ENCODE measurements at regions not wholly inside any gene's neighbourhood (a gene's known extent, or its start where the extent isn't known, plus 50 kb on each side); places are given as distances from the start of the nearest gene placed in this dataset.
A peak's percentile ranks its signal among the peaks of the same experiment; 100 is the strongest.

DNA sequence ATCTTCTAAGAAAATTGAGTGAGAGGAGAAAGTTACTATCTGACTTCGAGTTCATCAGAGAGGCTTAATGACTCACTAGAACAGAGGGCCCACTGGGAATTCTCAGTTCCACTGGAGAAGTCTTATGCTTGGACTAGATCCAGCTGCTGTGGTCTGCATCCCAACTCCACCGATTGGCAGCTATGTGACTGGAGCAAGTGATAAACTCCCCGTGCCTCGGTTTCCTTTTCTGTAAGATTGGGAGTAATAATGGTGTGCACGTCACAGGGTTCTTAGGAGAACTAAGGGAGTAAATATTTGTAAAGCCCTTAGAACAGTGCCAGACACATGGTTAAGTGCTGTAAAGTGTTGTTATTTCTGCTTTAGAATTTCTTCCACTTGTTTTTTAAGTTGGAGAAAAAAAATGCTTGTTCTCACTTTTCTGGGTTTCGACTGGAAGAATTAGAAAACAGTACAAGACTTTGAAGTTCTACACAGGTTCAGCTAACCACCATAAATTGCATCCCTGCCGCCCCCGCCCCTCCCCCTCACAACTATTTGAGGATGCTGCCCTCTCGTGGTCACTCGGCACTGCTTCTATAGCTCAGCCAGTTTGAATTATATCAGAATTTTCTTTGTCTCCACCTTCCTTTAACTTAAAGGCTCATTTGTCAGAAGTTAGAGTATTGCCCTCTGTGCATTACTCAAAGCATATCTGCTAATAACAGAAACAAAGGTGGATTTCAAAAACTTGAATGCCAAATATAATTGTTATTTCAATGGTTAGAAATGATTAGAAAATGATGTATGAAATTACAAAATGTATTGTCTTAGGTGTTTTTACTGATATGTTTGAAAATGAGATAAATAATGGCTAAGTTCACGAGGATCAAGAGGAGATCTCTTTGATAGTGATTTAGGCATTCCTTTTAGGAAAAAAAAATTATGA lies 95.0 kb upstream of the IFNGR1 start:
- DNase-seq, result peak; percentile 70 to 80 (median 74)
- H3K9me3 ChIP-seq, result no peaks in the 10 kb centered on the region
- H3K36me3 ChIP-seq (replicated peaks in 1 of 2; ENCODE audit: insufficient read depth in 1 of 2, low read depth in 2 of 2), result no peaks in the 10 kb centered on the region
- H3K27me3 ChIP-seq, result no peaks in the 10 kb centered on the region
- WGBS, 2 donors, result 12 to 18% methylated on average over 11 of the region's 11 CpGs
- peaks cover 12% of the 10 kb centered on the region for H3K4me1 ChIP-seq
- ATAC-seq, result peak; percentile 84
- intact Hi-C loops (cut with DNase I), result no loop called here
- H3K4me3 ChIP-seq, result no peak overlapping the region
- no peak for TF ChIP-seq POLR2A (IDR thresholded peaks at IDR 0.05)
- TF ChIP-seq, protein P1, sequence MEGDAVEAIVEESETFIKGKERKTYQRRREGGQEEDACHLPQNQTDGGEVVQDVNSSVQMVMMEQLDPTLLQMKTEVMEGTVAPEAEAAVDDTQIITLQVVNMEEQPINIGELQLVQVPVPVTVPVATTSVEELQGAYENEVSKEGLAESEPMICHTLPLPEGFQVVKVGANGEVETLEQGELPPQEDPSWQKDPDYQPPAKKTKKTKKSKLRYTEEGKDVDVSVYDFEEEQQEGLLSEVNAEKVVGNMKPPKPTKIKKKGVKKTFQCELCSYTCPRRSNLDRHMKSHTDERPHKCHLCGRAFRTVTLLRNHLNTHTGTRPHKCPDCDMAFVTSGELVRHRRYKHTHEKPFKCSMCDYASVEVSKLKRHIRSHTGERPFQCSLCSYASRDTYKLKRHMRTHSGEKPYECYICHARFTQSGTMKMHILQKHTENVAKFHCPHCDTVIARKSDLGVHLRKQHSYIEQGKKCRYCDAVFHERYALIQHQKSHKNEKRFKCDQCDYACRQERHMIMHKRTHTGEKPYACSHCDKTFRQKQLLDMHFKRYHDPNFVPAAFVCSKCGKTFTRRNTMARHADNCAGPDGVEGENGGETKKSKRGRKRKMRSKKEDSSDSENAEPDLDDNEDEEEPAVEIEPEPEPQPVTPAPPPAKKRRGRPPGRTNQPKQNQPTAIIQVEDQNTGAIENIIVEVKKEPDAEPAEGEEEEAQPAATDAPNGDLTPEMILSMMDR (IDR thresholded peaks at IDR 0.05), result peak; percentile 67 to 87 (median 77)
- no peak overlapping the region for H3K27ac ChIP-seq

DNA sequence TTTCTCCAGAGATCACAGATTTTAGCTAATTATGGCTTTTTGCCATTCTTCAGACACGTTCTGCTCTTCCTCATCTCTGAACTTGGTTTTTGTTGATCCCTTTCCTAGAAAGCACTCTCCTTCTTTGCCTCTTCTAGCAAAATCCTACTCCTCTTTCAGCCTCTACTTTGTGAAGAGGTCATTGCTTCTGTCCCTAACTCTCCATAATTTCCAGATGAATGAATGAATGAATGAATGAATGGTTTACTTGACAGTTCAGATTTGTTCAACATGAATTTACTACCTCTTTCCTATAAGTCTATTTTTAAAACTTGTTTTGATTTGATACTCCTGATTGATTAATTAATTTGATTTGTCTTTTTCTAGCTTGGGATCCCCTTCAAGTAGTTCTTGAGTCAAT lies 94.0 kb upstream of the IFNGR1 start:
- Histone ChIP-seq H3K27ac (no peak overlapping the region), H3K4me3 (no peak overlapping the region), H3K4me1 (peaks cover 17% of the 10 kb centered on the region), H3K36me3 (replicated peaks in 1 of 2; ENCODE audit: insufficient read depth in 1 of 2, low read depth in 2 of 2) (no peaks in the 10 kb centered on the region), H3K9me3 (no peaks in the 10 kb centered on the region), H3K27me3 (no peaks in the 10 kb centered on the region)
- intact Hi-C loops (cut with DNase I), result no loop called here
- DNase-seq, result no peak
- TF ChIP-seq, protein P1 (IDR thresholded peaks at IDR 0.05), result no peak
- no peak for TF ChIP-seq POLR2A (IDR thresholded peaks at IDR 0.05)
- no peak for ATAC-seq
- 68 to 81% methylated on average over 1 of the region's 1 CpG for WGBS, 2 donors

DNA sequence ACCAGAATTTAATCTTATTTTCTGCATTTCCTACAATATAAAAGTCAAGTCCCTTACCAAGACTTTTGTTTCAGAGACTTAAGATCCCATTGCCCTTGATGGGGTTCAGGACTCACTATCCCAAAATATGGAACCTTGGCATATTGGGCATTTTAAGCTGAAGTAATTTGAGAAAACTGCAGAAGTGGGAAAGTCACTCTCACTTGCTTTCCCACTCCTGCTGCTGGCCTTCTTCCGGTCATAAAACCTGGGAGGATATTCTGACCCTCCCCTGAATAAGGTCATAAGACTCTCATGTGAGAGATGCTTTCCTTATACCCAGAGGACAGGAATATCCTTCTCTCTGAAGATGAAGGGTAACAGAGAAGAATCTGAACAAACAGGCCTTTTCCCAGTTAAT lies 92.8 kb upstream of the IFNGR1 start:
- Histone ChIP-seq H3K36me3 (replicated peaks in 1 of 2; ENCODE audit: insufficient read depth in 1 of 2, low read depth in 2 of 2) (no peaks in the 10 kb centered on the region), H3K4me3 (no peak overlapping the region), H3K27ac (no peak overlapping the region), H3K4me1 (peaks cover 17% of the 10 kb centered on the region), H3K27me3 (no peaks in the 10 kb centered on the region), H3K9me3 (no peaks in the 10 kb centered on the region)
- ATAC-seq (no peak), DNase-seq (no peak)
- no peak for TF ChIP-seq POLR2A (IDR thresholded peaks at IDR 0.05)
- 78 to 92% methylated on average over 1 of the region's 1 CpG for WGBS, 2 donors
- intact Hi-C loops (cut with DNase I), result no loop called here

DNA sequence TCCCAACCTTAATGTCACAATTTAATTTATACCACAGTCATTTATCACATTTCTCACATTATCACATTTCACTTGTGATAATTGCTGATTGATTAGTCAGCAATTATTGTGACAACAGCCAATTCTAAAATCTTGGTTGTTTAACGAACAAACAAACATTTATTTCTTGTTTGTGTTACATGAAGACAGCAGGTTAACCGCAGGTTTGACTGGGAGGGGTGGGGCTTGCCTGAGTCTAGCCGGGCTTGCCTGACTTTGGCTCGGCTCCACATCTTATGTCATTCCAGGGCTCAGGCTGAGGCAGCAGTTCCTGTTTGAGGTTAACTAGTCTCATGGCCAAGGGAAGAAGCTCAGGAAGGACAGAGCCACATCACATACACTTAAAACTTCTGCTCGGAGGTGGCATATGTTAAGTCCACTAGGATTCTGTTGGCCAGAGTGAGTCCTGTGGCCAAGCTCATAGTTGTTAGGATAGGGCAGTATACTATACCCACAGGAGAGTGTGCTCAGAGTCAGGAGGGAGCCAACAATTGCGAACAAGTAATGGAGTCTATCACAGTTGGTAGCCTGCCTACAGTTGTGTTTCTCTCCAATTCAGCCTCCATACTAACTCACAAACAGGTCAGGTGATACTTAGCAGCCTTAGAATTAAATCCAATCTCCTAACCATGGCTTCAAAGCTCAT lies 90.0 kb upstream of the IFNGR1 start:
- H3K4me1 ChIP-seq, result peaks cover 17% of the 10 kb centered on the region
- H3K36me3 ChIP-seq (replicated peaks in 1 of 2; ENCODE audit: insufficient read depth in 1 of 2, low read depth in 2 of 2), result no peaks in the 10 kb centered on the region
- TF ChIP-seq, protein P1 (IDR thresholded peaks at IDR 0.05), result no peak
- no peak for TF ChIP-seq POLR2A (IDR thresholded peaks at IDR 0.05)
- H3K9me3 ChIP-seq, result no peaks in the 10 kb centered on the region
- DNase-seq (peak; percentile 85 to 91 (median 90)), ATAC-seq (peak; percentile 98)
- intact Hi-C loops (cut with DNase I), result no loop called here
- H3K27ac ChIP-seq, result peak overlapping the region in 3 of 4 donors; percentile 2 to 58 (median 49)
- WGBS, 2 donors, result 10 to 15% methylated on average over 6 of the region's 6 CpGs
- H3K27me3 ChIP-seq, result no peaks in the 10 kb centered on the region
- no peak overlapping the region for H3K4me3 ChIP-seq

DNA sequence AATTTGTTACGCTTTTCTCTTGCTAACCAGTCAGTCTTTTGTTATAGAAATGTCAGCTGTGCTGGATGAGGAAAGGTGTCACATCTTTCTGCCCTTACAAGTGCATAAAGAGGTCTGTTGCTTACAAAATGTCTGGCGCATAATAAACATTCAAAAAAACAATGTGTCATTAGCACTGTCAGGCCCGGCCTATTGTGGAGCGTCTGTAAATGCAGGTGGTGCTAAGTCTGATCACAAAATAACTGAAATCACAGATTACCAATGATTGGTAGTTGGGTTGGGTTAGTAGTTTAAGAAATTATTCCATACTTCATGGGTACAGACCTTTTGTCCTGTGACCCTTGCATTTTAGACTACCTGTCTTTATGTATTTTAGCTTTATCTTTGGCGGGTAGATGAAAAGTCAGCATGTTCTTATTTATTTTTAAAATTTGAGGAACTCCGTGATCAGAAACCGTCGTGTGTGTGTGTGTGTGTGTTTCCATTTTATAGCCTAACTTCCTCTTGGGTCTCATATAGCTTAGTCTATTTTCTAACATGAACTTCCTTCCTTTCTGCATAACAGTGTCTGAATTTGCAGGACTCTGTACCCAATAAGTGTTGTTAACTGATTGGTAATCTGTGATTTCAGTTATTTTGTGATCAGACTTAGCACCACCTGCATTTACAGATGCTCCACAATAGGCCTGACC lies 88.1 kb upstream of the IFNGR1 start:
- ATAC-seq (no peak), DNase-seq (no peak)
- Histone ChIP-seq H3K27ac (no peak overlapping the region), H3K27me3 (no peaks in the 10 kb centered on the region), H3K36me3 (replicated peaks in 1 of 2; ENCODE audit: insufficient read depth in 1 of 2, low read depth in 2 of 2) (no peaks in the 10 kb centered on the region), H3K4me1 (peaks cover 13% of the 10 kb centered on the region), H3K4me3 (no peak overlapping the region), H3K9me3 (no peaks in the 10 kb centered on the region)
- WGBS, 2 donors, result 67 to 68% methylated on average over 8 of the region's 8 CpGs
- no peak for TF ChIP-seq POLR2A (IDR thresholded peaks at IDR 0.05)
- TF ChIP-seq, protein P1 (IDR thresholded peaks at IDR 0.05), result no peak
- intact Hi-C loops (cut with DNase I), result no loop called here

All from body of pancreas (tissue), 4 donors.